Loucy (cell line): ENCODE measurements at regions not wholly inside any gene's neighbourhood (a gene's known extent, or its start where the extent isn't known, plus 50 kb on each side); places are given as distances from the start of the nearest gene placed in this dataset.

Experiments used
- H2AFZ ChIP-seq: fragments of 200-600 bp; sonication (generic); 2 replicates; pipeline ENCODE4 v1.6.0; 2016; ENCODE audit warnings: antibody characterized with exemption, mild to moderate bottlenecking, low read length, moderate library complexity
- H3F3A ChIP-seq: fragments of 200-600 bp; 2 replicates; pipeline ENCODE4 v1.6.0; 2016; ENCODE audit warnings: antibody characterized with exemption, low read depth, mild to moderate bottlenecking
- H3K27me3 ChIP-seq: fragments of 200-600 bp; sonication (generic); 2 replicates; pipeline ENCODE4 v1.6.1; 2014; ENCODE audit warnings: low read length, mild to moderate bottlenecking; ENCODE audit not compliant: insufficient read depth, poor library complexity, severe bottlenecking
- H3K36me3 ChIP-seq: fragments of 200-600 bp; sonication (generic); 2 replicates; pipeline ENCODE4 v1.6.1; 2016; ENCODE audit warnings: low read length; ENCODE audit not compliant: insufficient read depth
- H3K4me1 ChIP-seq: fragments of 200-600 bp; sonication (generic); 2 replicates; pipeline ENCODE4 v1.5.1; 2014; ENCODE audit warnings: low read length, mild to moderate bottlenecking; ENCODE audit not compliant: insufficient read depth, poor library complexity, severe bottlenecking
- H3K4me2 ChIP-seq: fragments of 200-600 bp; sonication (generic); 2 replicates; pipeline ENCODE4 v1.6.0; 2014; ENCODE audit warnings: antibody characterized with exemption, low read length, low read depth, mild to moderate bottlenecking; ENCODE audit not compliant: poor library complexity, severe bottlenecking
- H3K4me3 ChIP-seq: fragments of 200-600 bp; sonication (generic); 2 replicates; pipeline ENCODE4 v1.5.1; 2014; ENCODE audit warnings: low read length, mild to moderate bottlenecking, mixed read lengths; ENCODE audit not compliant: poor library complexity, severe bottlenecking
- H3K79me2 ChIP-seq: fragments of 200-600 bp; sonication (generic); 2 replicates; pipeline ENCODE4 v1.6.1; 2014; ENCODE audit warnings: low read length; ENCODE audit not compliant: insufficient read depth
- H3K9ac ChIP-seq: fragments of 200-600 bp; sonication (generic); 2 replicates; pipeline ENCODE4 v1.6.0; 2014; ENCODE audit warnings: mild to moderate bottlenecking, low read depth, low read length, moderate library complexity; ENCODE audit not compliant: poor library complexity, severe bottlenecking
- H3K9me2 ChIP-seq: fragments of 200-600 bp; sonication (generic); replicated peaks from 2 replicates; pipeline ENCODE4 v1.6.1; 2016; ENCODE audit warnings: low read depth, low read length, mixed read lengths
- H3K9me3 ChIP-seq: fragments of 200-600 bp; sonication (generic); 2 replicates; pipeline ENCODE4 v1.6.1; 2014; ENCODE audit warnings: mild to moderate bottlenecking, antibody characterized with exemption, low read length, low read depth; ENCODE audit not compliant: insufficient read depth
- H4K20me1 ChIP-seq: fragments of 200-600 bp; sonication (generic); 2 replicates; pipeline ENCODE4 v1.6.0; 2014; ENCODE audit warnings: antibody characterized with exemption, low read length, mild to moderate bottlenecking; ENCODE audit not compliant: insufficient read depth, poor library complexity, severe bottlenecking
- EZH2phosphoT487 ChIP-seq: fragments of 200-600 bp; IDR thresholded peaks from 2 replicates; pipeline ENCODE4 v1.6.1; 2018; ENCODE audit warnings: antibody characterized with exemption, mild to moderate bottlenecking, moderate library complexity, borderline replicate concordance
- TF ChIP-seq, protein P1 (sequence below): fragments of 200-600 bp; sonication (generic); conservative IDR thresholded peaks from 2 replicates; pipeline ENCODE4 v1.5.1; 2014; ENCODE audit warnings: mild to moderate bottlenecking, antibody characterized with exemption, low read length

DNA sequence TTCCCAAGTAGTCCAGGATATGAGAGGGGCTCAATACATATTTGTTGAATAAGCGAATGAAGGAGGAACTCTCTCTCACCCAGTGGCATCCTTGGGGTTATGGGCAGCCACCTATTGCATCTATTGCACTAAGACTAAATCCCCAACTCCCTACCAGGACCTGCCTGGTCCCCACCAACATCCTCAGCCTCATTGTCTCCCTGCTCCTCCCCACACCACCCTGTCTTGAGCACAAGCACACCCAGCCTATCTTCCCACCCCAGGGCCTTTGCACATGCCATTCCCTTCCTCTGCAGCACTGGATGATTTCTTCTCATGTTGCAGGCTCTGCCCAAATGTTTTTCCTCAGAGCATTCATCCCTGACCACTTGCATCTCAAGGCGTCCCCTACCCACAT lies 133.8 kb downstream of the BARX1 start:
- no peak overlapping the region for H3K4me3 ChIP-seq
- TF ChIP-seq EZH2phosphoT487, result no peak
- no peaks in the 10 kb centered on the region for H3K27me3 ChIP-seq
- no peaks in the 10 kb centered on the region for H3F3A ChIP-seq
- no peaks in the 10 kb centered on the region for H4K20me1 ChIP-seq
- no peaks in the 10 kb centered on the region for H3K4me1 ChIP-seq
- H3K79me2 ChIP-seq, result no peaks in the 10 kb centered on the region
- no peaks in the 10 kb centered on the region for H3K9me2 ChIP-seq
- no peak overlapping the region for H3K9ac ChIP-seq
- H3K9me3 ChIP-seq, result no peaks in the 10 kb centered on the region; the same call in 1 of the 2 replicates
- no peak overlapping the region for H2AFZ ChIP-seq
- H3K4me2 ChIP-seq, result no peak overlapping the region
- H3K36me3 ChIP-seq, result no peaks in the 10 kb centered on the region

DNA sequence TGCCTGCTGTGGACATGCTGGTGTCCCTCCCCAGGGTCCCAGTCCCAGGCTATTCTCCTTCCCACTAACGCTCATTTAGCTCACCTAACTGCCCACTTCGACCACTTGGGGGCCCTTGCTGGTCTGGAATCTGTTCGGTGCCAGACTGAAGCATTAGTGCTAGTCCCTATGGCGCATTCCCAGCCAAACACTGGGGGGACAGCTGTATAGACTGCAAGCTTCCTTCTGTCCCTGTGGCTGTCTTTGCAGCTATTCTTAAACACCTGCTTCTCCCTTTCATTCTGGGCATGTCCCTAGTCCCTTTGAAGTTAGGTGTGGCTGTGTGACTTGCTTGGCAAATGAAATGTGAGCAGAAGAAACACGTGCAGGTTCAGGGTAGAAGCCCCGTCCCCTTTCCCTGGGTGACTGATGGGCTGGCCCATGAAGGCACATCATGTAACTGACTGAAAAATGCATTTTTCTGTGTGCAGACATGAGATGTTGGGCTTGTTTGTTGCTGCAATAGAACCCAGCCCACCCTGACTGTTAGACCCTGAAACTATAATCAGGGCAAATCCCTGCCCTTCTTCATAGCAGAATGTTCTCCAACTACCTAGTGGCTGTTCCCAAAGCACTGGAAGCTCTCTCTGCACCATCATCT lies 134.4 kb downstream of the BARX1 start:
- Histone ChIP-seq H3K36me3 (no peaks in the 10 kb centered on the region), H3F3A (no peaks in the 10 kb centered on the region), H3K4me3 (no peak overlapping the region), H2AFZ (no peak overlapping the region), H3K4me1 (no peaks in the 10 kb centered on the region), H3K4me2 (no peak overlapping the region), H4K20me1 (no peaks in the 10 kb centered on the region), H3K9ac (no peak overlapping the region), H3K79me2 (no peaks in the 10 kb centered on the region), H3K9me2 (no peaks in the 10 kb centered on the region), H3K27me3 (no peaks in the 10 kb centered on the region), H3K9me3 (no peaks in the 10 kb centered on the region; the same call in 1 of the 2 replicates)
- TF ChIP-seq, protein P1, sequence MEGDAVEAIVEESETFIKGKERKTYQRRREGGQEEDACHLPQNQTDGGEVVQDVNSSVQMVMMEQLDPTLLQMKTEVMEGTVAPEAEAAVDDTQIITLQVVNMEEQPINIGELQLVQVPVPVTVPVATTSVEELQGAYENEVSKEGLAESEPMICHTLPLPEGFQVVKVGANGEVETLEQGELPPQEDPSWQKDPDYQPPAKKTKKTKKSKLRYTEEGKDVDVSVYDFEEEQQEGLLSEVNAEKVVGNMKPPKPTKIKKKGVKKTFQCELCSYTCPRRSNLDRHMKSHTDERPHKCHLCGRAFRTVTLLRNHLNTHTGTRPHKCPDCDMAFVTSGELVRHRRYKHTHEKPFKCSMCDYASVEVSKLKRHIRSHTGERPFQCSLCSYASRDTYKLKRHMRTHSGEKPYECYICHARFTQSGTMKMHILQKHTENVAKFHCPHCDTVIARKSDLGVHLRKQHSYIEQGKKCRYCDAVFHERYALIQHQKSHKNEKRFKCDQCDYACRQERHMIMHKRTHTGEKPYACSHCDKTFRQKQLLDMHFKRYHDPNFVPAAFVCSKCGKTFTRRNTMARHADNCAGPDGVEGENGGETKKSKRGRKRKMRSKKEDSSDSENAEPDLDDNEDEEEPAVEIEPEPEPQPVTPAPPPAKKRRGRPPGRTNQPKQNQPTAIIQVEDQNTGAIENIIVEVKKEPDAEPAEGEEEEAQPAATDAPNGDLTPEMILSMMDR, result no peak
- TF ChIP-seq EZH2phosphoT487, result no peak

DNA sequence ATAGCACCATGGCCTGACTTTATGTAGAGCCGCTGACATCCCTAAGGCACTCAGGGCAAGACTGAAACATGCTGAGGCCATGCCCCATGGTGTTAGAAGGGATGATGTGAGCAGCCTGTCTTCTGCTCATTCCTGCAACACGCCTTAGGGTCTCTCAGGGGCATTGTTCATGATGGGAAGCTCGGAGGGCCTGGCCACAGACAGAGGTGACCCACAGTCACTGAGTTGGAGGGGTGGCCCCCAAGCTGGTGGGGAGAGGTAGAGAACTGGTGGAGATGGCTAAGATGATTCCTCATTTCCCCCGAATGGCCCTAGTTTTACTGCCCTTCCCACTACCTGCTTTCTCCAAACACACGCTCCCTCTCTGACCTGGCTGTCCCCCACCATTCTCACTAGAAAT lies 135.2 kb downstream of the BARX1 start:
- H3K9ac ChIP-seq, result no peak overlapping the region
- H3K4me2 ChIP-seq, result no peak overlapping the region
- no peaks in the 10 kb centered on the region for H3K9me2 ChIP-seq
- no peaks in the 10 kb centered on the region for H3K27me3 ChIP-seq
- H3K4me1 ChIP-seq, result no peaks in the 10 kb centered on the region
- TF ChIP-seq EZH2phosphoT487, result no peak
- TF ChIP-seq, protein P1, result no peak
- no peaks in the 10 kb centered on the region for H3F3A ChIP-seq
- H3K9me3 ChIP-seq, result no peaks in the 10 kb centered on the region; the same call in 1 of the 2 replicates
- H3K4me3 ChIP-seq, result no peak overlapping the region
- H3K79me2 ChIP-seq, result no peaks in the 10 kb centered on the region
- H3K36me3 ChIP-seq, result no peaks in the 10 kb centered on the region
- no peak overlapping the region for H2AFZ ChIP-seq
- H4K20me1 ChIP-seq, result no peaks in the 10 kb centered on the region

DNA sequence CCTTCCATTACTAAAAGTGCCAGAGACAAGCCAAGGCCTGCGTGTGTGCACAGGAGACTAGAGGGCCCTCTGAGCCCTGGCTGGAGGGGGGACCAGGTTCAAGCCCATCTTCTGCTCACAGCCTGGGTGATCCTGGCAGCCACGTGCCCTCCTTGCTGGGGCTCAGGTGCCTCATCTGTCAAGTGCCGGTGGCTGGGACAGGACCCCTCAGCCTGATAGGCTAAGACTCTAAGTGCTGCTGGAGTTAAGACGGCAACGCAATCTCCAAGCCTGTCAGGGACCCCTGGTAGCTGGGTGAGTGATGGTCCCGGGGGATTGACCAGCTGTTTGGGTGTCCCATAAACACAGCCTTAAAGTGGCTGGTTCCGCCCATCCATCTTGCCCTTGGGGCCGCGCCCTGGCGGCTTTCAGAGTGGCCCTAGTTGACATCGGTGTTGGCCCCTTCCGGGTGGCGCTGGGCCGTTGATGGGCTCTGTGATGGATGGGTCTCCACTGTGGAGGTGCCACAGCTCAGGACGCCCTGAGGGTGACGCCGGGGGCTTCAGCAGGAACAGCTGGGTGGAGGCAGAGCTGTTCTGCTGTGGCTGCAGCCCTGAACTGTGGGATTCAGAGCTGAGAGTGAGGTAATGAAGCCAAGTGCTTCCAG lies 136.2 kb downstream of the BARX1 start:
- no peak overlapping the region for H2AFZ ChIP-seq
- H3K4me3 ChIP-seq, result no peak overlapping the region
- no peaks in the 10 kb centered on the region for H3F3A ChIP-seq

More for the DNA sequence above, 136.2 kb downstream of the BARX1 start:
- Histone ChIP-seq H3K79me2 (no peaks in the 10 kb centered on the region), H3K4me1 (no peaks in the 10 kb centered on the region), H3K9ac (no peak overlapping the region), H3K27me3 (no peaks in the 10 kb centered on the region), H3K36me3 (no peaks in the 10 kb centered on the region), H3K9me3 (no peaks in the 10 kb centered on the region; the same call in 1 of the 2 replicates), H4K20me1 (no peaks in the 10 kb centered on the region), H3K9me2 (no peaks in the 10 kb centered on the region), H3K4me2 (no peak overlapping the region)
- TF ChIP-seq, protein P1, result no peak
- TF ChIP-seq EZH2phosphoT487, result no peak
